RWPE1 (cell line): ENCODE measurements at regions not wholly inside any gene's neighbourhood (a gene's known extent, or its start where the extent isn't known, plus 50 kb on each side); places are given as distances from the start of the nearest gene placed in this dataset.

Experiments used
- CTCF ChIA-PET: fragments of 350-600 bp; sonication (Branson Sonifier 250); formaldehyde crosslinking; extraction: SDS; loops from one replicate; lab custom pipeline; 2021; lab: Yijun Ruan, JAX
- POLR2A ChIA-PET: fragments of 400-600 bp; formaldehyde crosslinking; extraction: SDS; loops from one replicate; lab custom pipeline; 2020; ENCODE audit warnings: antibody characterized with exemption; ENCODE audit not compliant: low non-redundant PET; lab: Yijun Ruan, JAX
- DNase-seq: peaks from one replicate; pipeline ENCODE4 v3.0.0; 2012; ENCODE audit warnings: low spot score
- H3K27ac ChIP-seq: fragments of 450-650 bp; 2 replicates; pipeline ENCODE4 v1.5.1; 2017
- TF ChIP-seq, protein P1 (sequence below): fragments of 450-650 bp; conservative IDR thresholded peaks from 2 replicates; pipeline ENCODE4 v1.5.1; 2017; ENCODE audit warnings: low read depth, mild to moderate bottlenecking

DNA sequence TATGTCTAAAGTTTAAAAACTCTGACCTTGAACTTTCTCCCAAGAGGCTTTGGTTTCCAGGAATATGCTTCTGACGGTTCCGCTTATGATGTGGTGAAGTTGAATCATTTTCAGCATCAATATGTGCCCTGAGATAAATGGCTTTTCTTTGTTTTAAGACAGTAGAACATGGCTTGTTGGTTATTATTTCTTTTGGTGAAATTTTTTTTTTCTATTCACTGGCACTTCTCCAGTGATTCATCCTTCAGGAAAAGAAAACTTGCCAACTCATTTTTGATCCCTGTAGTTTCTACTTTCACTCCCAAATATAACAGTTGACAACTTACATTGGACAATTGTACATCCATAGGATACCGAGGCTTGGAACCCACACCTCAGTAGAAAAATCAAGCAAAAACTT is 1301.2 kb upstream of the FLRT2 start:
- TF ChIP-seq, protein P1, sequence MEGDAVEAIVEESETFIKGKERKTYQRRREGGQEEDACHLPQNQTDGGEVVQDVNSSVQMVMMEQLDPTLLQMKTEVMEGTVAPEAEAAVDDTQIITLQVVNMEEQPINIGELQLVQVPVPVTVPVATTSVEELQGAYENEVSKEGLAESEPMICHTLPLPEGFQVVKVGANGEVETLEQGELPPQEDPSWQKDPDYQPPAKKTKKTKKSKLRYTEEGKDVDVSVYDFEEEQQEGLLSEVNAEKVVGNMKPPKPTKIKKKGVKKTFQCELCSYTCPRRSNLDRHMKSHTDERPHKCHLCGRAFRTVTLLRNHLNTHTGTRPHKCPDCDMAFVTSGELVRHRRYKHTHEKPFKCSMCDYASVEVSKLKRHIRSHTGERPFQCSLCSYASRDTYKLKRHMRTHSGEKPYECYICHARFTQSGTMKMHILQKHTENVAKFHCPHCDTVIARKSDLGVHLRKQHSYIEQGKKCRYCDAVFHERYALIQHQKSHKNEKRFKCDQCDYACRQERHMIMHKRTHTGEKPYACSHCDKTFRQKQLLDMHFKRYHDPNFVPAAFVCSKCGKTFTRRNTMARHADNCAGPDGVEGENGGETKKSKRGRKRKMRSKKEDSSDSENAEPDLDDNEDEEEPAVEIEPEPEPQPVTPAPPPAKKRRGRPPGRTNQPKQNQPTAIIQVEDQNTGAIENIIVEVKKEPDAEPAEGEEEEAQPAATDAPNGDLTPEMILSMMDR, result no peak
- no peak for DNase-seq
- POLR2A ChIA-PET, result no interaction called here
- CTCF ChIA-PET, result no interaction called here
- no peak overlapping the region for H3K27ac ChIP-seq

DNA sequence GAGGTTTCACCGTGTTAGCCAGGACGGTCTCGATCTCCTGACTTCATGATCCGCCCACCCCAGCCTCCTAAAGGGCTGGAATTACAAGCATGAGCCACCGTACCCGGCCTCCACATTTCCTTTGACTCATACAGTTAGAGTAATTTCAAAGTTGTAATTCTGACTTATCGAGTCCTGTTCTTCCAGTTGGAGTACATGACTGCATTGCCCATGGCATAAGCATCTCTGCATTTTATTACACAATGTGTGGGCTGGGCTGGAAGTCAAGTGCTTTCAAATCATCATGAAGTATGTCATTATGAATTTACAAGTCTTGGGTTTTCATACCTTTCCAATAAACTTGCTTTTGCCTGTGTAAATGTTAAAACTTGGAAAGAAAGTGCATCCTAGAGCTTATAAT is 1295.7 kb upstream of the FLRT2 start:
- ChIA-PET POLR2A (no interaction called here), CTCF (no interaction called here)
- DNase-seq, result no peak
- H3K27ac ChIP-seq, result no peak overlapping the region
- TF ChIP-seq, protein P1, result no peak

DNA sequence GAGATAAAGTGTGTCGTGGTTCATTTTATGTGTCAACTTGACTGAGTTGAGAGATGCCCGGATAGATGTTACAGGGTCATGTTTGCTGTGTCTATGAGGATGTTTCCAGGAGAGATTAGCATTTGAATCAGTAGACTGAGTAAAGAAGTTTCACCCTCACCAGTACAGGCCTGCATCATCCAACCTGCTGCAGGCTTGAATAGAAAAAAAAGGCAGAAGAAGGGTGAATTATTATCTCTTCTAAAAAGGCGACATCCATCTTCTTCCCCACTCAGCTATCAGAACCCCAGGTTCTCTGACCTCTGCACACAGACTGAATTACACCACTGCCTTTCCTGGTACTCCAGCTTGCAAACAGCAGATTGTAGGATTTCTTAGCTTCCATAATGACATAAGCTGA is 1293.7 kb upstream of the FLRT2 start:
- no peak for DNase-seq
- CTCF ChIA-PET, result no interaction called here
- H3K27ac ChIP-seq, result no peak overlapping the region
- TF ChIP-seq, protein P1, result no peak
- POLR2A ChIA-PET, result no interaction called here

DNA sequence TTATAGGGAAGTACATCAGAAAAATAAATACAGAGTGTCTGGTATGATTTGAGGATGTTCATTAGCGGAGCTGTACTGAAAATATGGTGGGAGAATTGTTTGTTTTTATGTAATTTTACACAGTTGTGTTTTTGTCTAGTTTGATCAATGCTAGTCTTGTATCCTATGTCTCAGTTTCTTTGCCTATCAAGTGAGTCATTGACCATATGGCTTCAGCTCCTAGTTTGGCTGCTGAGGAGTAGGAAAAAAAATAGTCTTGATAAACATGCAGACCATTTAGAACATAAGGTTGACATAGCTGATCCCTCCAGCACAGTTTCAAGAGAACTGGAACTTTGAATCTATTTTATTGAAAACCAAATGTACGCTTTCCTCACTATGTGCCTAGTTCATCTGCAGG is 1292.1 kb upstream of the FLRT2 start:
- POLR2A ChIA-PET, result no interaction called here
- no peak overlapping the region for H3K27ac ChIP-seq
- CTCF ChIA-PET, result no interaction called here
- no peak for DNase-seq
- TF ChIP-seq, protein P1, result no peak

DNA sequence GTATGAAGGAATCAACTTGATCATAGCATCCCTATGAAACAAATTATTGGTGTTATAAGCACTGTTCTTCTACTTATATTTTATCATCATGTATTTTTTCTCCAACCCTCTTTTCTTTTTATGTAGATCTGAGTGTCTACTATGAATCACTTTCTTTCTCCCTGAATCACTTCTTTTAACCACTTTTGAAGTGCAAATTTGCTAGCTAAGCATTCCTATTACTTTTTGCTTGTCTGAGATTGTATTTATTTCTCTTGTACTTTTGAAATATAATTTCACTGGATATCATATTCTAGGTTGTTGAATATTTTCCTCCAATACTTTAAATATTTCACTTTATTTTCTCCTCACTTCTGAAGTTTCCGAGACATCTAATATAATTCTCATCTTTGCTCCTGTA is 1282.3 kb upstream of the FLRT2 start:
- TF ChIP-seq, protein P1, result no peak
- DNase-seq, result no peak
- ChIA-PET CTCF (no interaction called here), POLR2A (no interaction called here)
- H3K27ac ChIP-seq, result no peak overlapping the region

DNA sequence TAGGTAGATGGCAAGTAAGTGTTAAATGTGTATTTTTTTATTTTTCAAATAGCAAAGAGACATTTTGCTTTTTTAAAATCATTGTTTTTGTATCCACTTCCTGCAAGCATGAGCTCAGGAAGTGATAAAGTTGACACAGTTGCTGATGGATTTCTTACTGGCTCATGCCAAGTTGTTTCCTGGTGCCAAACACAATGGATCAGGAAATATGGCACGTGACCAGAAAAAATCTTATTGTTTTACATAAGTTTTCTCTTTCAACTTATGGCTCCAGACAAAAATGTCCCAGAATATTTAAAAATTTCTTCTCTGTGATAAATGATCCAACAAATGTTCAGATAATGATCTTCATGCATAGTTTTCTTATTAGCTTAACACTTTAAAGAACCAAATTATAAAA is 1279.1 kb upstream of the FLRT2 start:
- TF ChIP-seq, protein P1, result no peak
- POLR2A ChIA-PET, result no interaction called here
- CTCF ChIA-PET, result interaction anchor here (0.7 kb wide), 2 partner anchors 70 to 392 kb away, joined by 3 to 4 read pairs; no protein-coding TSS in a partner anchor

More for the DNA sequence above, 1279.1 kb upstream of the FLRT2 start:
- no peak for DNase-seq
- no peak overlapping the region for H3K27ac ChIP-seq
